A673 (cell line): ENCODE measurements at regions not wholly inside any gene's neighbourhood (a gene's known extent, or its start where the extent isn't known, plus 50 kb on each side); places are given as distances from the start of the nearest gene placed in this dataset.

Source experiments
- CTCF ChIP-seq: fragments of 300-800, 200-600 bp; sonication (generic); conservative IDR thresholded peaks from 2 replicates; pipeline ENCODE4 v1.5.1; 2017; ENCODE audit warnings: low read depth, mild to moderate bottlenecking, antibody characterized with exemption, low read length, moderate library complexity, mixed read lengths
- EZH2 ChIP-seq: fragments of 200-600 bp; sonication (generic); IDR thresholded peaks from 2 replicates; pipeline ENCODE4 v1.6.1; 2017; ENCODE audit warnings: borderline replicate concordance, low read depth, mild to moderate bottlenecking, mixed read lengths, antibody characterized with exemption, low read length; ENCODE audit not compliant: poor library complexity, severe bottlenecking

GRCh38 chr2:119086327-119086726 lies 72.2 kb downstream of the C1QL2 start:
- TF ChIP-seq EZH2 (no peak), CTCF (no peak)
